Thyroid gland (tissue), 4 donors: ENCODE measurements at regions not wholly inside any gene's neighbourhood (a gene's known extent, or its start where the extent isn't known, plus 50 kb on each side); places are given as distances from the start of the nearest gene placed in this dataset.

Experiments used
- DNase-seq, 2 donors: peaks; one replicate each; pipeline ENCODE4 v3.0.0-alpha.2; 2019
- H3K27ac ChIP-seq, 3 donors: fragments of 200-600 bp; sonication (generic); 1 replicate in 2 of 3; 2 replicates in 1 of 3; pipeline ENCODE4 v1.5.1; 2016 to 2019; ENCODE audit warnings: mild to moderate bottlenecking in 1 of 3, moderate library complexity in 1 of 3
- H3K27me3 ChIP-seq: fragments of 200-600 bp; sonication (generic); one replicate; pipeline ENCODE4 v1.5.1; 2019
- H3K36me3 ChIP-seq, 2 donors: fragments of 200-600 bp; sonication (generic); one replicate each; pipeline ENCODE4 v1.5.1; 2016 to 2019
- H3K4me1 ChIP-seq, 2 donors: fragments of 200-600 bp; sonication (generic); one replicate each; pipeline ENCODE4 v1.5.1; 2017 to 2019
- H3K4me3 ChIP-seq, 3 donors: fragments of 200-600 bp; sonication (generic); replicated peaks in 1 of 3; 1 replicate in 2 of 3; 2 replicates in 1 of 3; pipeline ENCODE4 v1.5.1; 2016; ENCODE audit warnings: mild to moderate bottlenecking in 1 of 3
- H3K9me3 ChIP-seq: fragments of 200-600 bp; sonication (generic); one replicate; pipeline ENCODE4 v1.5.1; 2017
- POLR2A ChIP-seq, 2 donors: fragments of 450-650 bp; IDR thresholded peaks; one replicate each; pipeline ENCODE4 v1.6.1; 2017; ENCODE audit warnings: antibody characterized with exemption in 2 of 2, mild to moderate bottlenecking in 2 of 2, moderate library complexity in 1 of 2
- WGBS, 2 donors: methylation state at CpG; one replicate each; pipeline ENCODE4 v1.1.5; 2017; 5-methylcytosine and 5-hydroxymethylcytosine counted together
- intact Hi-C: fragments of 100-400 bp; cut with DNase I; formaldehyde crosslinking; loops from one replicate; pipeline ENCODE4 v1.15.1; 2023
- TF ChIP-seq, protein P1 (sequence below), 6 experiments: fragments of 200-600 bp in 3 of 6; fragments of 450-650 bp in 3 of 6; sonication (generic) in 3 of 6; IDR thresholded peaks; one replicate each; pipeline ENCODE4 v1.5.1; 2016 to 2019; ENCODE audit warnings: antibody characterized with exemption in 6 of 6, mild to moderate bottlenecking in 2 of 6, inconsistent platforms in 1 of 6, moderate library complexity in 1 of 6

- intact Hi-C loops = no loop called here
- H3K27ac ChIP-seq = no peak overlapping the region
- no peak for DNase-seq
- 75 to 92% methylated on average over 1 of the region's 1 CpG for WGBS, 2 donors
- no peaks in the 10 kb centered on the region for H3K36me3 ChIP-seq
- H3K27me3 ChIP-seq = no peaks in the 10 kb centered on the region
- no peak for TF ChIP-seq POLR2A (IDR thresholded peaks at IDR 0.05)
- TF ChIP-seq, protein P1, sequence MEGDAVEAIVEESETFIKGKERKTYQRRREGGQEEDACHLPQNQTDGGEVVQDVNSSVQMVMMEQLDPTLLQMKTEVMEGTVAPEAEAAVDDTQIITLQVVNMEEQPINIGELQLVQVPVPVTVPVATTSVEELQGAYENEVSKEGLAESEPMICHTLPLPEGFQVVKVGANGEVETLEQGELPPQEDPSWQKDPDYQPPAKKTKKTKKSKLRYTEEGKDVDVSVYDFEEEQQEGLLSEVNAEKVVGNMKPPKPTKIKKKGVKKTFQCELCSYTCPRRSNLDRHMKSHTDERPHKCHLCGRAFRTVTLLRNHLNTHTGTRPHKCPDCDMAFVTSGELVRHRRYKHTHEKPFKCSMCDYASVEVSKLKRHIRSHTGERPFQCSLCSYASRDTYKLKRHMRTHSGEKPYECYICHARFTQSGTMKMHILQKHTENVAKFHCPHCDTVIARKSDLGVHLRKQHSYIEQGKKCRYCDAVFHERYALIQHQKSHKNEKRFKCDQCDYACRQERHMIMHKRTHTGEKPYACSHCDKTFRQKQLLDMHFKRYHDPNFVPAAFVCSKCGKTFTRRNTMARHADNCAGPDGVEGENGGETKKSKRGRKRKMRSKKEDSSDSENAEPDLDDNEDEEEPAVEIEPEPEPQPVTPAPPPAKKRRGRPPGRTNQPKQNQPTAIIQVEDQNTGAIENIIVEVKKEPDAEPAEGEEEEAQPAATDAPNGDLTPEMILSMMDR (IDR thresholded peaks at IDR 0.05) = no peak
- H3K4me1 ChIP-seq = no peaks in the 10 kb centered on the region
- no peaks in the 10 kb centered on the region for H3K9me3 ChIP-seq
- H3K4me3 ChIP-seq = no peak overlapping the region
Observed at GRCh38 chr5:26610577-26610976, 427.8 kb downstream of the CDH9 start.

GRCh38 chr5:26601563-26601962 lies 436.8 kb downstream of the CDH9 start:
- Histone ChIP-seq H3K36me3 (no peaks in the 10 kb centered on the region), H3K27ac (no peak overlapping the region), H3K27me3 (no peaks in the 10 kb centered on the region), H3K4me1 (no peaks in the 10 kb centered on the region), H3K4me3 (no peak overlapping the region), H3K9me3 (no peaks in the 10 kb centered on the region)
- WGBS, 2 donors = 79 to 86% methylated on average over 1 of the region's 1 CpG
- TF ChIP-seq, protein P1 (IDR thresholded peaks at IDR 0.05) = no peak
- TF ChIP-seq POLR2A (IDR thresholded peaks at IDR 0.05) = no peak
- intact Hi-C loops = no loop called here
- no peak for DNase-seq

GRCh38 chr5:26582350-26583045 lies 455.9 kb downstream of the CDH9 start:
- intact Hi-C loops = no loop called here
- H3K36me3 ChIP-seq = no peaks in the 10 kb centered on the region
- no peaks in the 10 kb centered on the region for H3K4me1 ChIP-seq
- WGBS, 2 donors = 73 to 79% methylated on average over 1 of the region's 1 CpG
- no peak for DNase-seq
- H3K4me3 ChIP-seq = no peak overlapping the region
- no peak overlapping the region for H3K27ac ChIP-seq
- no peaks in the 10 kb centered on the region for H3K9me3 ChIP-seq
- no peak for TF ChIP-seq POLR2A (IDR thresholded peaks at IDR 0.05)
- TF ChIP-seq, protein P1 (IDR thresholded peaks at IDR 0.05) = no peak
- H3K27me3 ChIP-seq = no peaks in the 10 kb centered on the region

GRCh38 chr5:26579712-26580111 lies 458.7 kb downstream of the CDH9 start:
- Histone ChIP-seq H3K4me3 (no peak overlapping the region), H3K27me3 (no peaks in the 10 kb centered on the region), H3K36me3 (no peaks in the 10 kb centered on the region), H3K27ac (no peak overlapping the region), H3K9me3 (no peaks in the 10 kb centered on the region), H3K4me1 (no peaks in the 10 kb centered on the region)
- no peak for DNase-seq
- TF ChIP-seq, protein P1 (IDR thresholded peaks at IDR 0.05) = no peak
- TF ChIP-seq POLR2A (IDR thresholded peaks at IDR 0.05) = no peak
- intact Hi-C loops = no loop called here
- 83 to 92% methylated on average over 2 of the region's 2 CpGs for WGBS, 2 donors

- no peak for DNase-seq
- Histone ChIP-seq H3K36me3 (no peaks in the 10 kb centered on the region), H3K27ac (no peak overlapping the region), H3K4me3 (no peak overlapping the region), H3K27me3 (no peaks in the 10 kb centered on the region), H3K4me1 (no peaks in the 10 kb centered on the region), H3K9me3 (no peaks in the 10 kb centered on the region)
- TF ChIP-seq POLR2A (IDR thresholded peaks at IDR 0.05) = no peak
- TF ChIP-seq, protein P1 (IDR thresholded peaks at IDR 0.05) = no peak
- intact Hi-C loops = no loop called here
- WGBS, 2 donors = 44 to 51% methylated on average over 2 of the region's 2 CpGs
Observed at GRCh38 chr5:26578002-26578401, 460.4 kb downstream of the CDH9 start.
